Endothelial cell of umbilical vein (primary cell): ENCODE measurements at regions not wholly inside any gene's neighbourhood (a gene's known extent, or its start where the extent isn't known, plus 50 kb on each side); places are given as distances from the start of the nearest gene placed in this dataset.

Source experiments
- EZH2 ChIP-seq: IDR thresholded peaks from 2 replicates; pipeline ENCODE4 v1.6.1; 2012; ENCODE audit warnings: borderline replicate concordance, low read depth, mild to moderate bottlenecking, moderate library complexity, low read length, inconsistent platforms; ENCODE audit not compliant: severe bottlenecking
- FOS ChIP-seq: IDR thresholded peaks from 2 replicates; pipeline ENCODE4 v1.6.1; 2011; ENCODE audit warnings: mild to moderate bottlenecking, low read length, moderate library complexity, borderline replicate concordance; ENCODE audit not compliant: insufficient read depth
- GATA2 ChIP-seq: IDR thresholded peaks from 2 replicates; pipeline ENCODE4 v1.7.0; 2011; ENCODE audit warnings: low read depth, mild to moderate bottlenecking, moderate library complexity, mixed read lengths, low read length; ENCODE audit not compliant: insufficient read length, insufficient read depth
- JUN ChIP-seq: IDR thresholded peaks from 2 replicates; pipeline ENCODE4 v1.6.1; 2011; ENCODE audit warnings: borderline replicate concordance, low read depth; ENCODE audit not compliant: insufficient read length, insufficient read depth
- MYC ChIP-seq: IDR thresholded peaks from one replicate; pipeline ENCODE4 v1.6.1; 2011; ENCODE audit warnings: mild to moderate bottlenecking, low read depth, low read length
- POLR2A ChIP-seq: IDR thresholded peaks from 2 replicates; pipeline ENCODE4 v1.6.1; 2012; ENCODE audit warnings: low read depth, mild to moderate bottlenecking, control low read depth, low read length
- POLR2AphosphoS5 ChIP-seq: IDR thresholded peaks from 2 replicates; pipeline ENCODE4 v1.6.1; 2012; ENCODE audit warnings: low read depth, mild to moderate bottlenecking, control low read depth, low read length, moderate library complexity; ENCODE audit not compliant: insufficient read depth
- TF ChIP-seq, protein P1 (sequence below), 2 donors: IDR thresholded peaks; 1 replicate in 1 of 2; 2 replicates in 1 of 2; pipeline ENCODE4 v1.5.1; 2011; ENCODE audit warnings: low read length in 2 of 2, mild to moderate bottlenecking in 2 of 2, moderate library complexity in 2 of 2, control low read depth in 1 of 2, inconsistent platforms in 1 of 2, low read depth in 1 of 2; ENCODE audit not compliant: insufficient read depth in 1 of 2; ENCODE audit errors: extremely low read depth in 1 of 2
- TF ChIP-seq, protein P2 (sequence below): IDR thresholded peaks from 2 replicates; pipeline ENCODE4 v1.6.1; 2011; ENCODE audit not compliant: insufficient read depth, insufficient read length

DNA sequence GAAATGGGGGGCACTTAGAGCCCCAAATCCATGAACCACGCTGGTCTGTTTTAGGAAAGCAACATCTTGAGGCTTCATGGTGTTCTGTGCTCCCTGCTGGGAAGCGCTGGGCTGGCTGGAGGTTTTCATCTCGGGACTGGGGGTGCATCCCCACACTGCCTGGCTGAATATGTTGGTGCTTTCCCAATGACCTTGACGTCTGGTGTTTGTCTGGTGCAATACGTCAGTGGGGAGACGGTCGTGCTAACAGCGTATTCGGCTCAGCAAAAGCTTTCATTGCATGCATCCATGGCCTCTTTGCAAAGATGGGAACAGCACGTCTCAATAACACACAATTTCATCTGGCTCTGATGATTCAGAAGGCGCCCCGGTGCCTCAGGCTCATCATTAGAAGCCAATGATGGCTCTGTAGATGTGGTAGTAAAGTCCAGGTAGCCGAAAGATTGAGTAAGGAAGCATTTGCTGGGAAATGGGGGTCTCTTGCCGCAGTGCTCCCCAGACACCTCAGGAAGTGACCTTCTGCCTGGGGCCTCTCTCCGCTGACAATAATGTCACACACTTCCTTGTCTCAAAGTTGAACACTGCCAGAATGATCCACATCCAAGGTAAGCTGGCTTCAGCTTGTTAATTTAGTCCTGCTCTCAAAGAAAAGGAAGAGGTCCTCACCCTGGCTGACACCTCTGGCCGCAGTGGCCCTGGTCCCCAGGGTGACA lies 97.7 kb downstream of the ING1 start:
- TF ChIP-seq POLR2A, result no peak
- TF ChIP-seq, protein P1, sequence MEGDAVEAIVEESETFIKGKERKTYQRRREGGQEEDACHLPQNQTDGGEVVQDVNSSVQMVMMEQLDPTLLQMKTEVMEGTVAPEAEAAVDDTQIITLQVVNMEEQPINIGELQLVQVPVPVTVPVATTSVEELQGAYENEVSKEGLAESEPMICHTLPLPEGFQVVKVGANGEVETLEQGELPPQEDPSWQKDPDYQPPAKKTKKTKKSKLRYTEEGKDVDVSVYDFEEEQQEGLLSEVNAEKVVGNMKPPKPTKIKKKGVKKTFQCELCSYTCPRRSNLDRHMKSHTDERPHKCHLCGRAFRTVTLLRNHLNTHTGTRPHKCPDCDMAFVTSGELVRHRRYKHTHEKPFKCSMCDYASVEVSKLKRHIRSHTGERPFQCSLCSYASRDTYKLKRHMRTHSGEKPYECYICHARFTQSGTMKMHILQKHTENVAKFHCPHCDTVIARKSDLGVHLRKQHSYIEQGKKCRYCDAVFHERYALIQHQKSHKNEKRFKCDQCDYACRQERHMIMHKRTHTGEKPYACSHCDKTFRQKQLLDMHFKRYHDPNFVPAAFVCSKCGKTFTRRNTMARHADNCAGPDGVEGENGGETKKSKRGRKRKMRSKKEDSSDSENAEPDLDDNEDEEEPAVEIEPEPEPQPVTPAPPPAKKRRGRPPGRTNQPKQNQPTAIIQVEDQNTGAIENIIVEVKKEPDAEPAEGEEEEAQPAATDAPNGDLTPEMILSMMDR (IDR thresholded peaks at IDR 0.05; ENCODE audit: extremely low read depth in 1 of 2, insufficient read depth in 1 of 2, low read depth in 1 of 2, low read length in 2 of 2), result no peak
- TF ChIP-seq EZH2, result no peak
- TF ChIP-seq, protein P2, sequence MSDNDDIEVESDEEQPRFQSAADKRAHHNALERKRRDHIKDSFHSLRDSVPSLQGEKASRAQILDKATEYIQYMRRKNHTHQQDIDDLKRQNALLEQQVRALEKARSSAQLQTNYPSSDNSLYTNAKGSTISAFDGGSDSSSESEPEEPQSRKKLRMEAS, result no peak
- no peak for TF ChIP-seq MYC
- TF ChIP-seq JUN, result no peak
- no peak for TF ChIP-seq GATA2
- no peak for TF ChIP-seq POLR2AphosphoS5
- TF ChIP-seq FOS, result no peak
